B cell (primary cell): ENCODE measurements at regions not wholly inside any gene's neighbourhood (a gene's known extent, or its start where the extent isn't known, plus 50 kb on each side); places are given as distances from the start of the nearest gene placed in this dataset.

Source experiments
- ATAC-seq: fragments of 200-7000 bp; cut with Tn5 transposase; one replicate; pipeline ENCODE4 v1.10.0; 2021; ENCODE audit warnings: low read depth, mild to moderate bottlenecking, moderate number of reproducible peaks, moderate library complexity
- CTCF ChIA-PET: fragments of 350-600 bp; sonication (Branson Sonifier 250); formaldehyde crosslinking; loops from one replicate; lab custom pipeline; 2021; ENCODE audit warnings: antibody characterized with exemption, inconsistent platforms; lab: Charles Lee
- POLR2A ChIA-PET: fragments of 350-600 bp; sonication (Branson Sonifier 250); formaldehyde crosslinking; loops from one replicate; lab custom pipeline; 2021; ENCODE audit warnings: antibody characterized with exemption; lab: Charles Lee
- DNase-seq: peaks from one replicate; pipeline ENCODE4 v3.0.0; 2013
- H2AFZ ChIP-seq: 2 replicates; pipeline ENCODE4 v1.6.1; 2012; ENCODE audit warnings: mild to moderate bottlenecking, low read depth, low read length; ENCODE audit not compliant: insufficient read depth, poor library complexity, severe bottlenecking
- H3K27ac ChIP-seq, 2 donors: 1 replicate in 1 of 2; 2 replicates in 1 of 2; pipeline ENCODE4 v1.5.1; 2012 to 2013; ENCODE audit warnings: low read length in 2 of 2, mild to moderate bottlenecking in 2 of 2, moderate library complexity in 1 of 2
- H3K27me3 ChIP-seq, 4 experiments: fragments of 200-600 bp in 1 of 4; sonication (generic) in 1 of 4; replicated peaks in 1 of 4; 1 replicate in 2 of 4; 2 replicates in 2 of 4; pipeline versions ENCODE4 v1.6.1 to v1.7.0; 2013 to 2016; ENCODE audit warnings: low read length in 3 of 4, mild to moderate bottlenecking in 2 of 4, mixed read lengths in 1 of 4, moderate library complexity in 1 of 4; ENCODE audit not compliant: insufficient read depth in 4 of 4, control insufficient read depth in 3 of 4; ENCODE audit errors: control extremely low read depth in 1 of 4
- H3K36me3 ChIP-seq, 2 experiments: replicated peaks in 1 of 2; 1 replicate in 1 of 2; 2 replicates in 1 of 2; pipeline versions ENCODE4 v1.6.1 to v1.7.1; 2013; ENCODE audit warnings: low read length in 1 of 2; ENCODE audit not compliant: insufficient read depth in 2 of 2, control insufficient read depth in 1 of 2; ENCODE audit errors: control extremely low read depth in 1 of 2, extremely low read depth in 1 of 2
- H3K4me1 ChIP-seq, 2 donors: fragments of 200-600 bp in 1 of 2; sonication (generic) in 1 of 2; 1 replicate in 1 of 2; 2 replicates in 1 of 2; pipeline versions ENCODE4 v1.5.1 to v1.6.1; 2013 to 2017; ENCODE audit warnings: low read length in 2 of 2; ENCODE audit not compliant: control insufficient read depth in 2 of 2, insufficient read depth in 2 of 2
- H3K4me2 ChIP-seq: replicated peaks from 2 replicates; pipeline ENCODE3; 2012; ENCODE audit warnings: mild to moderate bottlenecking, low read depth, low read length; ENCODE audit not compliant: poor library complexity, severe bottlenecking
- H3K4me3 ChIP-seq, 5 experiments: fragments of 200-600 bp in 1 of 5; sonication (generic) in 1 of 5; 1 replicate in 3 of 5; 2 replicates in 2 of 5; pipeline versions ENCODE4 v1.5.1 to v1.7.0; 2011 to 2016; ENCODE audit warnings: low read length in 4 of 5, mild to moderate bottlenecking in 4 of 5, low read depth in 2 of 5, control low read depth in 1 of 5, moderate library complexity in 1 of 5; ENCODE audit not compliant: insufficient read depth in 1 of 5; ENCODE audit errors: control extremely low read depth in 1 of 5, extremely low read depth in 1 of 5
- H3K79me2 ChIP-seq: fragments of 200-600 bp; sonication (generic); one replicate; pipeline ENCODE4 v1.6.0; 2016; ENCODE audit warnings: low read length; ENCODE audit not compliant: control insufficient read depth, insufficient read depth
- H3K9ac ChIP-seq: fragments of 200-600 bp; sonication (generic); 2 replicates; pipeline ENCODE4 v1.6.1; 2017; ENCODE audit warnings: mild to moderate bottlenecking, low read length, moderate library complexity
- H3K9me3 ChIP-seq, 3 donors: one replicate each; pipeline versions ENCODE4 v1.6.1 to v1.7.1; 2013; ENCODE audit warnings: low read length in 2 of 3; ENCODE audit not compliant: control insufficient read depth in 2 of 3, insufficient read depth in 1 of 3; ENCODE audit errors: control extremely low read depth in 1 of 3
- H4K20me1 ChIP-seq: 2 replicates; pipeline ENCODE4 v1.6.0; 2012; ENCODE audit warnings: mild to moderate bottlenecking, low read length; ENCODE audit not compliant: insufficient read depth, control insufficient read depth, poor library complexity, severe bottlenecking
- H3K27ac Mint-ChIP-seq: one replicate; pipeline ENCODE4 v1.8.0; 2021; ENCODE audit warnings: mixed read lengths
- H3K27me3 Mint-ChIP-seq: one replicate; pipeline ENCODE4 v1.8.0; 2021; ENCODE audit warnings: mixed read lengths
- H3K4me1 Mint-ChIP-seq: one replicate; pipeline ENCODE4 v1.8.0; 2021; ENCODE audit warnings: mixed read lengths
- H3K4me3 Mint-ChIP-seq: one replicate; pipeline ENCODE4 v1.8.0; 2021; ENCODE audit warnings: mixed read lengths
- H3K9me3 Mint-ChIP-seq: one replicate; pipeline ENCODE4 v1.8.0; 2022; ENCODE audit warnings: mixed read lengths; ENCODE audit not compliant: insufficient read depth
- EZH2 ChIP-seq: IDR thresholded peaks from 2 replicates; pipeline ENCODE4 v1.6.1; 2012; ENCODE audit warnings: borderline replicate concordance, low read depth, mild to moderate bottlenecking, moderate library complexity, low read length; ENCODE audit not compliant: insufficient read depth, poor library complexity, severe bottlenecking
- intact Hi-C: fragments of 100-400 bp; cut with micrococcal nuclease; formaldehyde crosslinking; loops from one replicate; pipeline ENCODE4 v1.10.0; 2022
- TF ChIP-seq, protein P1 (sequence below): fragments of 200-600 bp; IDR thresholded peaks from one replicate; pipeline ENCODE4 v1.8.0; 2022; ENCODE audit warnings: antibody characterized with exemption, mild to moderate bottlenecking

DNA sequence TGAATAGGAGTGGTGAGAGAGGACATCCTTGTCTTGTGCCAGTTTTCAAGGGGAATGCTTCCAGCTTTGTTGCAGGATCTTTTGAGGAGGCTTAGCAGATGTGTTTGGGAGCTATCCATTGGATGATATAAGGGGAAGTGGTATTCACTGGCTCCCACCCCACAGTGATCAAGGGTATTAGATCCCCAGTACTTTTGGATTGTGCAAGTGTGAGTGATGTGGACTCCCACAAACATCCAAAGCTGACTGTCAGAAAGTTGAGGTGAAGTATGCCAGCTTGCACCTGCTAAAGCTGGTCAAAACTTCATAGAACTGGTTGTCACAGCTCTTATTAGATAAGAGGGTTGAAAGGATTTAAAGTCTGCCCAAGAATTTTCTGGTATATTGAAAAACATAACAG, 110.1 kb upstream of the BTG1 start:
- no peaks in the 10 kb centered on the region for H3K79me2 ChIP-seq
- H3K4me3 ChIP-seq, result no peak overlapping the region
- TF ChIP-seq, protein P1, sequence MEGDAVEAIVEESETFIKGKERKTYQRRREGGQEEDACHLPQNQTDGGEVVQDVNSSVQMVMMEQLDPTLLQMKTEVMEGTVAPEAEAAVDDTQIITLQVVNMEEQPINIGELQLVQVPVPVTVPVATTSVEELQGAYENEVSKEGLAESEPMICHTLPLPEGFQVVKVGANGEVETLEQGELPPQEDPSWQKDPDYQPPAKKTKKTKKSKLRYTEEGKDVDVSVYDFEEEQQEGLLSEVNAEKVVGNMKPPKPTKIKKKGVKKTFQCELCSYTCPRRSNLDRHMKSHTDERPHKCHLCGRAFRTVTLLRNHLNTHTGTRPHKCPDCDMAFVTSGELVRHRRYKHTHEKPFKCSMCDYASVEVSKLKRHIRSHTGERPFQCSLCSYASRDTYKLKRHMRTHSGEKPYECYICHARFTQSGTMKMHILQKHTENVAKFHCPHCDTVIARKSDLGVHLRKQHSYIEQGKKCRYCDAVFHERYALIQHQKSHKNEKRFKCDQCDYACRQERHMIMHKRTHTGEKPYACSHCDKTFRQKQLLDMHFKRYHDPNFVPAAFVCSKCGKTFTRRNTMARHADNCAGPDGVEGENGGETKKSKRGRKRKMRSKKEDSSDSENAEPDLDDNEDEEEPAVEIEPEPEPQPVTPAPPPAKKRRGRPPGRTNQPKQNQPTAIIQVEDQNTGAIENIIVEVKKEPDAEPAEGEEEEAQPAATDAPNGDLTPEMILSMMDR, result no peak
- TF ChIP-seq EZH2, result no peak
- no peaks in the 10 kb centered on the region for H4K20me1 ChIP-seq
- no peaks in the 10 kb centered on the region for H3K9me3 ChIP-seq
- H3K4me2 ChIP-seq, result no peak overlapping the region
- ChIA-PET POLR2A (interaction anchor here (0.5 kb wide), 1 partner anchor 41 kb away, joined by 4 read pairs; no protein-coding TSS in a partner anchor), CTCF (interaction anchor here (1.0 kb wide), 1 partner anchor 47 kb away, joined by 3 read pairs; no protein-coding TSS in a partner anchor)
- Mint-ChIP-seq H3K4me1 (peaks cover 34% of the 10 kb centered on the region), H3K27ac (no peak overlapping the region), H3K9me3 (no peaks in the 10 kb centered on the region), H3K4me3 (no peak overlapping the region), H3K27me3 (no peaks in the 10 kb centered on the region)
- intact Hi-C loops, result no loop called here
- H2AFZ ChIP-seq, result no peak overlapping the region
- H3K27me3 ChIP-seq, result no peaks in the 10 kb centered on the region
- peaks cover under 1 to 4% of the 10 kb centered on the region in 2 donors for H3K4me1 ChIP-seq
- H3K36me3 ChIP-seq, result no peaks in the 10 kb centered on the region
- DNase-seq, result no peak
- H3K9ac ChIP-seq, result no peak overlapping the region
- ATAC-seq, result no peak
- no peak overlapping the region for H3K27ac ChIP-seq

DNA sequence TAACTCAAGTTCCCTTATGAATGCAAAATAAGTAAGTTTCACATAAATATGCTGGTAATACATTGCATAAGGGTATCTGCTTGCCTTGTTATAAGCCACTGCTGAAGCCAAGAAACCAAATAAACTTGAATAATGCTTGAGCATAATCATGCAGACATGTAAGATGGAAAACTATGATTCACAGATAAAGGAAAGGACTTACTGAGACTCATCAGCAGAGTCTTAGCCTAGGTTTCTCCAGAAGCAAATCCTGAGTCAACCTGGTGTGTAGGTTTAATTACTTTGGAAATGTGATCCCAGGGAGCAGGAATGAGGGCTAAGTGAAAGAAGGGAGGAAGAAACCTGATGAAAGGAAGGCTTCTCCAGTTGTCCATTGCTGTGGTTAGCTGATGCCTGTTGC, 107.7 kb upstream of the BTG1 start:
- intact Hi-C loops, result no loop called here
- H3K36me3 ChIP-seq, result no peaks in the 10 kb centered on the region
- no peak overlapping the region for H3K4me2 ChIP-seq
- no peak overlapping the region for H3K27ac ChIP-seq
- H3K27me3 Mint-ChIP-seq, result no peaks in the 10 kb centered on the region
- peaks cover 20% of the 10 kb centered on the region for H3K4me1 Mint-ChIP-seq
- H2AFZ ChIP-seq, result no peak overlapping the region
- DNase-seq (no peak), ATAC-seq (no peak)
- no peak for TF ChIP-seq EZH2
- TF ChIP-seq, protein P1, result no peak
- ChIA-PET CTCF (no interaction called here), POLR2A (no interaction called here)
- no peak overlapping the region for H3K9ac ChIP-seq
- H3K4me3 ChIP-seq, result no peak overlapping the region
- H3K79me2 ChIP-seq, result no peaks in the 10 kb centered on the region
- H3K27me3 ChIP-seq, result no peaks in the 10 kb centered on the region
- no peaks in the 10 kb centered on the region for H3K4me1 ChIP-seq
- H3K27ac Mint-ChIP-seq, result no peak overlapping the region
- H4K20me1 ChIP-seq, result no peaks in the 10 kb centered on the region
- H3K4me3 Mint-ChIP-seq, result no peak overlapping the region
- H3K9me3 ChIP-seq, result no peaks in the 10 kb centered on the region
- H3K9me3 Mint-ChIP-seq, result peaks cover 4% of the 10 kb centered on the region
